BLaER1 (cell line): ENCODE measurements at regions not wholly inside any gene's neighbourhood (a gene's known extent, or its start where the extent isn't known, plus 50 kb on each side); places are given as distances from the start of the nearest gene placed in this dataset.

ENCODE experiments used
- H3K27ac ChIP-seq: shearing (Covaris generic); formaldehyde crosslinking; 2 replicates; pipeline ENCODE4 v1.8.1; 2022
- H3K27me3 ChIP-seq: shearing (Covaris generic); formaldehyde crosslinking; 2 replicates; pipeline ENCODE4 v1.8.1; 2022
- H3K36me3 ChIP-seq: shearing (Covaris generic); formaldehyde crosslinking; 2 replicates; pipeline ENCODE4 v1.8.1; 2022
- H3K4me1 ChIP-seq: shearing (Covaris generic); formaldehyde crosslinking; 2 replicates; pipeline ENCODE4 v1.8.1; 2022
- H3K4me2 ChIP-seq: shearing (Covaris generic); formaldehyde crosslinking; 2 replicates; pipeline ENCODE4 v1.8.1; 2022
- H3K4me3 ChIP-seq: shearing (Covaris generic); formaldehyde crosslinking; 2 replicates; pipeline ENCODE4 v1.8.1; 2022
- H3K9ac ChIP-seq: shearing (Covaris generic); formaldehyde crosslinking; 2 replicates; pipeline ENCODE4 v1.8.1; 2022
- H3K9me3 ChIP-seq: shearing (Covaris generic); formaldehyde crosslinking; 2 replicates; pipeline ENCODE4 v1.8.1; 2022
- H4K20me1 ChIP-seq: shearing (Covaris generic); formaldehyde crosslinking; 2 replicates; pipeline ENCODE4 v1.8.1; 2022
- Cebpa-rat ChIP-seq: shearing (Covaris generic); IDR thresholded peaks from 2 replicates; pipeline ENCODE4 v1.8.1; 2022

DNA sequence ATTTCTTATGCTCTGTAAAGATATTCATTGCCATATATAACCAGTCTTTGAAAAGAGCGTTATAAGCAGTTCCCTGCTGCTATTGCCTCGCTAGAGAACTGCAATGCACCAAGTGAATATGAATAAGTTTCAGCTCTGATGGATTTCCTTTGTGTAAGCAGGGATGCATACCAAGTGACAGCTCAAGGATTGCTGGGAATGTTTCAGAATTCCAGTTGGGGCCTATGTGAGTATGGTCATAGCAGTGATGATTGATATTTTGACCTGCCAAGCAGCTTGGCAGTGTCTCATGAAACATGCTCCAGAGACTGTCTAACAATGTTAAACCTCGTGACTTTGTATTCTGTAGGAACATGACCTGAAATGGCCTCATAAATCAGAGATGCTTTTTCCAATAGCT, 312.6 kb downstream of the C11orf87 start:
- no peak for TF ChIP-seq Cebpa-rat
- no peaks in the 10 kb centered on the region for H4K20me1 ChIP-seq
- no peaks in the 10 kb centered on the region for H3K4me1 ChIP-seq
- no peak overlapping the region for H3K4me3 ChIP-seq
- H3K9me3 ChIP-seq = no peaks in the 10 kb centered on the region
- H3K27me3 ChIP-seq = no peaks in the 10 kb centered on the region
- H3K27ac ChIP-seq = no peak overlapping the region
- H3K4me2 ChIP-seq = no peak overlapping the region
- H3K9ac ChIP-seq = no peak overlapping the region
- no peaks in the 10 kb centered on the region for H3K36me3 ChIP-seq

GRCh38 chr11:109735128-109735527, 313.1 kb downstream of the C11orf87 start:
- no peak overlapping the region for H3K4me3 ChIP-seq
- H3K9ac ChIP-seq = no peak overlapping the region
- no peak for TF ChIP-seq Cebpa-rat
- H3K4me1 ChIP-seq = no peaks in the 10 kb centered on the region
- H4K20me1 ChIP-seq = no peaks in the 10 kb centered on the region
- H3K4me2 ChIP-seq = no peak overlapping the region
- H3K27ac ChIP-seq = no peak overlapping the region
- H3K9me3 ChIP-seq = no peaks in the 10 kb centered on the region
- H3K27me3 ChIP-seq = no peaks in the 10 kb centered on the region
- H3K36me3 ChIP-seq = no peaks in the 10 kb centered on the region

GRCh38 chr11:109739379-109739778, 317.4 kb downstream of the C11orf87 start:
- TF ChIP-seq Cebpa-rat = no peak
- no peak overlapping the region for H3K4me2 ChIP-seq
- H3K4me3 ChIP-seq = no peak overlapping the region
- no peaks in the 10 kb centered on the region for H3K27me3 ChIP-seq
- no peak overlapping the region for H3K9ac ChIP-seq
- no peaks in the 10 kb centered on the region for H3K36me3 ChIP-seq
- no peak overlapping the region for H3K27ac ChIP-seq
- no peaks in the 10 kb centered on the region for H3K4me1 ChIP-seq
- no peaks in the 10 kb centered on the region for H4K20me1 ChIP-seq
- no peaks in the 10 kb centered on the region for H3K9me3 ChIP-seq

- H3K27ac ChIP-seq = no peak overlapping the region
- no peak overlapping the region for H3K4me3 ChIP-seq
- no peaks in the 10 kb centered on the region for H3K9me3 ChIP-seq
- H3K36me3 ChIP-seq = no peaks in the 10 kb centered on the region
- H4K20me1 ChIP-seq = no peaks in the 10 kb centered on the region
- no peak overlapping the region for H3K4me2 ChIP-seq
- no peak overlapping the region for H3K9ac ChIP-seq
- no peaks in the 10 kb centered on the region for H3K4me1 ChIP-seq
- no peak for TF ChIP-seq Cebpa-rat
- no peaks in the 10 kb centered on the region for H3K27me3 ChIP-seq
These were observed 324.1 kb downstream of the C11orf87 start for GRCh38 chr11:109745996-109746625.

DNA sequence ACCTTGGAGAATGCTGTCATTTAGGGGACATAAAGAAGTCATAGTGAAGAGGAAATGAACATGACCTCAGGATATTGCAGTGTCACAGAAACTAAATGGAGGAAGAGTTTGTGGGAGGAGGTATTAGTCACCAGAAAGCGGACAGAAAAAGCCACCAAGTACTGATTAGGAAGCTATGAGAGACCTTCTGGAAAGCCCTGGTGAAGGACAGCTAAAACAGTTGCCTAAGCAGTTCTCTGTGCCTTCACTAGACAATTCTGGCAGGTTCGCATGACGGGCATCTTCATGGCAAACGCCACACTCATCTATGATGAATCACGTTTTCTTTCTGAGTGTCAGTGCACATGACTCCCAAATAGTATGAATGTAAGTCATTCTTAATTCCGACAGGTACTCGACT, 325.8 kb downstream of the C11orf87 start:
- Histone ChIP-seq H3K9me3 (no peaks in the 10 kb centered on the region), H4K20me1 (no peaks in the 10 kb centered on the region), H3K4me3 (no peak overlapping the region), H3K27ac (no peak overlapping the region), H3K4me1 (peaks cover 6% of the 10 kb centered on the region; the same call in 1 of the 2 replicates), H3K36me3 (no peaks in the 10 kb centered on the region), H3K9ac (no peak overlapping the region), H3K4me2 (no peak overlapping the region), H3K27me3 (no peaks in the 10 kb centered on the region)
- TF ChIP-seq Cebpa-rat = no peak

DNA sequence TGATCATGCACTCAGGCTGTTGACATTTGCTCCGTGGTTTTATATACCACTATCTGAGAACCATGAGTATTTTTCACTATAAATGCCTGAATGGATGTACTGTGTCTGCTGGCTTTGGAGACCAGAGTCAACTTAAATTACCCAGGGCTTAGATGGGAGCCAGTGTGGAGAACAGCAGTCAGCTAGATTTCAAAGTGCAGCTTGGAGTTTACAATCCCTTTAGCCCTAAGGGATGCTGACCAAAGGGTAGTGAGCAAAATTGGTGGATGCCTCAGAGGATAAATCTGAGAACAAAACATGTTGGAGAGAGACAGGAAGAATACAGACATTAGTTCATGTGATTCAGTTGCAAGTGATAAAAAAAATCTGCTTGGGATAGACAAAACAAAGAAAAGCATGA, 327.5 kb downstream of the C11orf87 start:
- Histone ChIP-seq H3K27me3 (no peaks in the 10 kb centered on the region), H3K4me2 (no peak overlapping the region), H3K9ac (no peak overlapping the region), H3K36me3 (no peaks in the 10 kb centered on the region), H3K4me1 (peaks cover 6% of the 10 kb centered on the region; the same call in 1 of the 2 replicates), H4K20me1 (no peaks in the 10 kb centered on the region), H3K9me3 (no peaks in the 10 kb centered on the region), H3K4me3 (no peak overlapping the region), H3K27ac (no peak overlapping the region)
- TF ChIP-seq Cebpa-rat = no peak

GRCh38 chr11:109750964-109751363, 329.0 kb downstream of the C11orf87 start:
- Histone ChIP-seq H3K9ac (no peak overlapping the region), H3K4me3 (no peak overlapping the region), H3K27me3 (no peaks in the 10 kb centered on the region), H3K4me1 (peaks cover 6% of the 10 kb centered on the region; the same call in 1 of the 2 replicates), H4K20me1 (no peaks in the 10 kb centered on the region), H3K9me3 (no peaks in the 10 kb centered on the region), H3K36me3 (no peaks in the 10 kb centered on the region), H3K27ac (no peak overlapping the region), H3K4me2 (no peak overlapping the region)
- TF ChIP-seq Cebpa-rat = no peak

DNA sequence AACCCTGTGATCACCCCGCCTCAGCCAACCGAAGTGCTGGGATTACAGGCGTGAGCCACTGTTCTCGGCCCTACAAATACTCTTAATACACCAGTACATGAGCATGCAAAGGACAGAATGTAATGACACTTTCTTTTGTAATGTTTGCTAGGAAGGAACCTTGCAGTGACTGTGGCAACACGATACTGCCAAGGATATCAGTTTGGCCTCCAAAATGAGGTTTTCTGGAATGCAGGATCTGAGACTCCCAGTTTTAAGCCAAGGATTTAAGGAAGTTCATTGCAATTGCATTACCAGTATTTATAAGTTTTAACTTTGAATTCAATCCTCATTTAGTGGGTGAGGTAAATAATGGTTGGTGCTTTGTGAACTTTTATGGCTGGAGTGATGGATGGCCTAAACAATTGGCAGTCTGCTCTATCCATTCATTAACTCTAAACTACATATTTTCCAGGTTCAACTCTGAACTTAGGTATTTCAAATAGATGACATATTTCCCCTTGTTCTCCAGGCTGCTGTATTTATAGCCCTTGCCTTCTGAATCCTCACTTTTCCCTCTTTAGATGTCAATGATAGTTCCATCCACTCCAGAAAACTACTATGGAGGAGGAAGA, 330.3 kb downstream of the C11orf87 start:
- H3K9ac ChIP-seq = no peak overlapping the region
- no peaks in the 10 kb centered on the region for H3K9me3 ChIP-seq
- H3K36me3 ChIP-seq = no peaks in the 10 kb centered on the region
- H3K4me1 ChIP-seq = peaks cover 6% of the 10 kb centered on the region; the same call in 1 of the 2 replicates
- H3K27ac ChIP-seq = no peak overlapping the region
- no peaks in the 10 kb centered on the region for H4K20me1 ChIP-seq
- no peaks in the 10 kb centered on the region for H3K27me3 ChIP-seq
- no peak overlapping the region for H3K4me2 ChIP-seq
- TF ChIP-seq Cebpa-rat = no peak
- H3K4me3 ChIP-seq = no peak overlapping the region

DNA sequence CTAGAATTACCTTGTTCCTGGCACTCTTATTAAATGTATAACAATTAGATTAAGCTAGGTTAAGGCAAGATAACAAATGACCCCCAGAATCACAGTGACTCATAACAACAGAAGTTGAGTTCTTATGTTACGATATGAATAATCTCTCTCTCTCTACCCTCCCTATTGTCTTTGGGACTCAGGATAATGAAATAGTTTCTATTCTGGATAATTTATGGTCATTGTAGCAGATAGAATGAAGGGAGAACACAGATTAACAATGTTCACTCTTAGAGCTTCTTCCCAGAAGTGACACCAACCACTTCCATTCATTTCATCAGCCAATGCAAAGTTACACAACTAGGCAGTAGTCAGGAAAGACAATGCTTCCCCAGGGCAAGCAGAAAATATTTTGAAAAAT, 334.5 kb downstream of the C11orf87 start:
- Histone ChIP-seq H3K4me3 (no peak overlapping the region), H3K36me3 (no peaks in the 10 kb centered on the region), H3K27ac (no peak overlapping the region), H3K4me2 (no peak overlapping the region), H3K9me3 (no peaks in the 10 kb centered on the region), H3K27me3 (no peaks in the 10 kb centered on the region), H3K9ac (no peak overlapping the region), H4K20me1 (no peaks in the 10 kb centered on the region), H3K4me1 (peaks cover 2% of the 10 kb centered on the region; the same call in 1 of the 2 replicates)
- TF ChIP-seq Cebpa-rat = no peak

DNA sequence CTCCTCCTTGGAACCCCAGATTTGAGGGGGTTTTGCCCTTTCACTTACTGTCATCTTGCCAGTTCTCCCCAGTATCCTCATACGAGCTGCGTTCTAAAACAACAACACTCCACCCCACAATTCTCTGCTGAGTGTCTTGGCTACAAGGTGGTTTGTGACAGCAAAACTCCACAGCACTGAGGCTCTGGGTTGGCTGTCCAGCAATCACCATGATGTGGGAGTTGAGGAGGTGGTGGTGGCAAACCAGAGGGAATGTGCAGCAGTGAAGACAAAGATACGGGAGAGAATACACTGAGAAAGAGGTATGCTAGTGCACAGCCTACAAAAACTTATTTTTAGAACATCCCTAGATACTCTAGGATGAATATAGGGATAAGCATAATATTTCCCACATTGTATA, 335.0 kb downstream of the C11orf87 start:
- Histone ChIP-seq H3K9me3 (no peaks in the 10 kb centered on the region), H3K27ac (no peak overlapping the region), H3K36me3 (no peaks in the 10 kb centered on the region), H4K20me1 (no peaks in the 10 kb centered on the region), H3K4me3 (no peak overlapping the region), H3K4me1 (no peaks in the 10 kb centered on the region), H3K27me3 (no peaks in the 10 kb centered on the region), H3K4me2 (no peak overlapping the region), H3K9ac (no peak overlapping the region)
- TF ChIP-seq Cebpa-rat = no peak
